Body of pancreas (tissue), 4 donors: ENCODE measurements at regions not wholly inside any gene's neighbourhood (a gene's known extent, or its start where the extent isn't known, plus 50 kb on each side); places are given as distances from the start of the nearest gene placed in this dataset.

ENCODE experiments used
- CTCF ChIP-seq, 7 experiments: fragments of 450-650 bp in 4 of 7; fragments of 200-600 bp in 3 of 7; sonication (generic) in 3 of 7; IDR thresholded peaks; one replicate each; pipeline ENCODE4 v1.5.1; 2016 to 2019; ENCODE audit warnings: antibody characterized with exemption in 7 of 7
- POLR2A ChIP-seq, 3 donors: fragments of 450-650 bp; IDR thresholded peaks; one replicate each; pipeline ENCODE4 v1.6.1; 2016; ENCODE audit warnings: antibody characterized with exemption in 3 of 3, mild to moderate bottlenecking in 2 of 3

- TF ChIP-seq CTCF (IDR thresholded peaks at IDR 0.05) (no peak), POLR2A (IDR thresholded peaks at IDR 0.05) (no peak)
Measured at GRCh38 chr1:238409191-238409850, 518.6 kb upstream of the ZP4 start.
